Breast epithelium (tissue), 4 donors: ENCODE measurements at regions not wholly inside any gene's neighbourhood (a gene's known extent, or its start where the extent isn't known, plus 50 kb on each side); places are given as distances from the start of the nearest gene placed in this dataset.

Experiments
- DNase-seq, 2 donors: peaks; one replicate each; pipeline ENCODE4 v3.0.0-alpha.2; 2019; ENCODE audit warnings: low spot score in 2 of 2
- H3K27ac ChIP-seq, 2 donors: fragments of 200-600 bp; sonication (generic) in 1 of 2; one replicate each; pipeline ENCODE4 v1.5.1; 2016 to 2019; ENCODE audit warnings: mild to moderate bottlenecking in 1 of 2
- H3K27me3 ChIP-seq, 2 donors: fragments of 200-600 bp; sonication (generic) in 1 of 2; one replicate each; pipeline versions ENCODE4 v1.5.1 to v1.6.0; 2017 to 2019; ENCODE audit warnings: control low read depth in 1 of 2, mild to moderate bottlenecking in 1 of 2
- H3K36me3 ChIP-seq: fragments of 200-600 bp; one replicate; pipeline ENCODE4 v1.5.1; 2019
- H3K4me1 ChIP-seq, 2 donors: fragments of 200-600 bp; sonication (generic); one replicate each; pipeline ENCODE4 v1.5.1; 2016 to 2019; ENCODE audit warnings: control low read depth in 1 of 2
- H3K4me3 ChIP-seq, 3 donors: fragments of 200-600 bp; sonication (generic); 1 replicate in 2 of 3; 2 replicates in 1 of 3; pipeline ENCODE4 v1.5.1; 2016 to 2019; ENCODE audit warnings: mild to moderate bottlenecking in 3 of 3, moderate library complexity in 2 of 3
- H3K9me3 ChIP-seq, 2 donors: fragments of 200-600 bp; sonication (generic) in 1 of 2; one replicate each; pipeline ENCODE4 v1.5.1; 2016 to 2019; ENCODE audit warnings: control low read depth in 1 of 2
- POLR2A ChIP-seq: fragments of 450-650 bp; IDR thresholded peaks from one replicate; pipeline ENCODE4 v1.6.1; 2016; ENCODE audit warnings: antibody characterized with exemption, mild to moderate bottlenecking, moderate library complexity
- POLR2AphosphoS5 ChIP-seq, 3 donors: sonication (generic); formaldehyde crosslinking; IDR thresholded peaks; one replicate each; pipeline ENCODE4 v1.6.1; 2017; ENCODE audit warnings: antibody characterized with exemption in 3 of 3
- intact Hi-C: fragments of 100-400 bp; cut with DNase I; formaldehyde crosslinking; loops from one replicate; pipeline ENCODE4 v1.15.1; 2023; ENCODE audit warnings: low total_unique reads
- TF ChIP-seq, protein P1 (sequence below), 3 donors: fragments of 450-650 bp; IDR thresholded peaks; one replicate each; pipeline ENCODE4 v1.5.1; 2016 to 2017; ENCODE audit warnings: antibody characterized with exemption in 3 of 3, mild to moderate bottlenecking in 3 of 3, moderate library complexity in 3 of 3

DNA sequence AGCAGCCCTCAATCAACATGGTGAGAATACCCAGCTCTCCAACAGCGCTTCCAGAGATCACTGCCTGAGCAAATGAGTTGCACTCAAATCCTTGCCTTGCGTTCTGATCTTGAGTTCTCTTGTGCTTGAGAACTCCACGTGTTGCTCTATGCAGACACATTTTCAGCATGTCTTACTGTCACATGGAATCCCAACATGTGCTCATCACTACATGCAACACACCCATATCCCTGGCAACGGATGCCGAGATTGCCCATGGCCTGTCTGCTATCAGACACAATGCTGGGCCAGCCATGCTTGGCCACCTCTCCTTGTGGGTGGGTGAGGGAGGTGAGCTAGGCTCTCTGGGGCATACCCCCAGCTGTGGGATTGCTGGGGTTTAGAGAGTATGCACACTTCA lies 91.9 kb upstream of the LDAH start:
- Histone ChIP-seq H3K4me3 (no peak overlapping the region), H3K27ac (no peak overlapping the region), H3K9me3 (no peaks in the 10 kb centered on the region), H3K27me3 (peaks cover 0 to 17% of the 10 kb centered on the region in 2 donors), H3K4me1 (no peaks in the 10 kb centered on the region), H3K36me3 (no peaks in the 10 kb centered on the region)
- intact Hi-C loops = no loop called here
- no peak for DNase-seq
- TF ChIP-seq POLR2A (no peak), POLR2AphosphoS5 (IDR thresholded peaks at IDR 0.05) (no peak)
- TF ChIP-seq, protein P1, sequence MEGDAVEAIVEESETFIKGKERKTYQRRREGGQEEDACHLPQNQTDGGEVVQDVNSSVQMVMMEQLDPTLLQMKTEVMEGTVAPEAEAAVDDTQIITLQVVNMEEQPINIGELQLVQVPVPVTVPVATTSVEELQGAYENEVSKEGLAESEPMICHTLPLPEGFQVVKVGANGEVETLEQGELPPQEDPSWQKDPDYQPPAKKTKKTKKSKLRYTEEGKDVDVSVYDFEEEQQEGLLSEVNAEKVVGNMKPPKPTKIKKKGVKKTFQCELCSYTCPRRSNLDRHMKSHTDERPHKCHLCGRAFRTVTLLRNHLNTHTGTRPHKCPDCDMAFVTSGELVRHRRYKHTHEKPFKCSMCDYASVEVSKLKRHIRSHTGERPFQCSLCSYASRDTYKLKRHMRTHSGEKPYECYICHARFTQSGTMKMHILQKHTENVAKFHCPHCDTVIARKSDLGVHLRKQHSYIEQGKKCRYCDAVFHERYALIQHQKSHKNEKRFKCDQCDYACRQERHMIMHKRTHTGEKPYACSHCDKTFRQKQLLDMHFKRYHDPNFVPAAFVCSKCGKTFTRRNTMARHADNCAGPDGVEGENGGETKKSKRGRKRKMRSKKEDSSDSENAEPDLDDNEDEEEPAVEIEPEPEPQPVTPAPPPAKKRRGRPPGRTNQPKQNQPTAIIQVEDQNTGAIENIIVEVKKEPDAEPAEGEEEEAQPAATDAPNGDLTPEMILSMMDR (IDR thresholded peaks at IDR 0.05) = no peak

DNA sequence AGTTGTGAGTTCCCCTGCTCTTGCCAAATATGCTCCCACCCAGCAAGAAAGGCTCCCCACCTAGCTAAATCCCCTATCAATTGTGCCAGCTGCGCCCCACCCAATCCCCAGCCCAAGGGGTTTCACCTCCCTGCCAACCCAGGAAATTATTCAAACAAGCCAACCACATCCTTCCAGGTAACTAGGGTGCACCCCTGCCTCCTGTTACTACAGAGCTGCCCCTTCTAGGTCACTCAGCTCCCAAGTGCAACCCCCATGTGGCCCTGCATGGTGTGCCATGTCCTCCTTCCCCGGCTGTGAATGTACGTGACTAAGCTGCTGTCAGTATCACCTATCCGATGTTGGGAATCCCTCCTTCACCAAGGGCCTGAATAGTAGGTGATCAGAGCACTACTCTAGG lies 91.2 kb upstream of the LDAH start:
- no peak overlapping the region for H3K4me3 ChIP-seq
- no peak for DNase-seq
- no peaks in the 10 kb centered on the region for H3K36me3 ChIP-seq
- H3K27me3 ChIP-seq = peaks cover 0 to 17% of the 10 kb centered on the region in 2 donors
- TF ChIP-seq, protein P1 (IDR thresholded peaks at IDR 0.05) = no peak
- TF ChIP-seq POLR2A = no peak
- TF ChIP-seq POLR2AphosphoS5 (IDR thresholded peaks at IDR 0.05) = no peak
- no peaks in the 10 kb centered on the region for H3K9me3 ChIP-seq
- no peak overlapping the region for H3K27ac ChIP-seq
- no peaks in the 10 kb centered on the region for H3K4me1 ChIP-seq
- intact Hi-C loops = no loop called here

DNA sequence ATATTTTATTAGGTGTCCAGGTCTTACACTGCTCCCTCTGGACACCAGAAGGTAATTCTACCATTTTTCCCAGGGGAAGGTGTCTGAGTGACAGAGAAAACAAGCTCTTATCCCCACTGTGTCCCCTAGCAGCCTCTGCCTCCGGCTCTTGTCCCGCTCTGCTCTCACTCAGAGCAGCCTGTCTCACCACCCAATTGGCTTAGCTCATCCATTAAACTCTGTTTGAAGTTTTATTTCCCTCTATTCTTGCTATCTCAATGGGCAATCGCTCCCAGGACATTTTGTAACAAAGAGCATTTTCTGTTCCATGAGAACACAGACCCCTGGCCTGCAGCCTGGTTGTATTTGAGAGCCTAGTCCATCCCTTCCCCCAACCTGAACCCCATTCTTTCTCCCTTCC lies 90.6 kb upstream of the LDAH start:
- Histone ChIP-seq H3K36me3 (no peaks in the 10 kb centered on the region), H3K9me3 (no peaks in the 10 kb centered on the region), H3K4me3 (no peak overlapping the region), H3K27ac (peak overlapping the region; percentile 38 to 54), H3K4me1 (no peaks in the 10 kb centered on the region), H3K27me3 (peaks cover 0 to 14% of the 10 kb centered on the region in 2 donors)
- no peak for TF ChIP-seq POLR2AphosphoS5 (IDR thresholded peaks at IDR 0.05)
- TF ChIP-seq, protein P1 (IDR thresholded peaks at IDR 0.05) = no peak
- TF ChIP-seq POLR2A = no peak
- intact Hi-C loops = no loop called here
- DNase-seq = no peak

DNA sequence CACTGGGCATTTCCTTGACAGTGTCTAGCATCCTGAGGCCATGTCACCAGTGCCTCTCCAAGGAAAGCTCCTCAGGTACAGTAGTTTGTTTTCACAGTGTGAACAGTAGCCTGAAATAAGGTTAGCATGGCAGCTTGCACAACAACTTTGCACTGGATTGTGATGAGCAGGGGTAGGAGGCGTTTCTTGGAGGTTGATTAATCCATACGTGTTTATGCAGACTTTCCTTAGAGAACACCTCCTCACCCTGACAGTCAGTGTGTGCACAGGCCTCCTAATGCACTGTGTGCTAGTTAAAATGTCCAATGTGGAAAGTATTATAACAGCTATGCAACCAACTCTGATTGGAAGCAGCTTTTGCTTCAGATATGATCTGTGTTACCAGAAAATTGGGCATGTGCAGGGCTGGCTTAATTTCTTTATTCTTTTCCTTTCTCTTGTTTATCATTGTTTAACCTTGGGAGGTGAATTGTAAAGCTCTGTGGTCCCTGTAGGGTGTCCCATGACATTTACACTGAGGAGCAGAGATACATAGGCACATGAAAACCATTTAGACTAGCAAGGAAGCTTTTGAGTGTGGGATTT lies 77.2 kb upstream of the LDAH start:
- no peak for TF ChIP-seq POLR2A
- no peak for TF ChIP-seq POLR2AphosphoS5 (IDR thresholded peaks at IDR 0.05)
- TF ChIP-seq, protein P1 (IDR thresholded peaks at IDR 0.05) = no peak
- no peaks in the 10 kb centered on the region for H3K9me3 ChIP-seq
- H3K4me1 ChIP-seq = no peaks in the 10 kb centered on the region
- H3K27me3 ChIP-seq = no peaks in the 10 kb centered on the region
- H3K27ac ChIP-seq = no peak overlapping the region
- H3K4me3 ChIP-seq = no peak overlapping the region
- no peaks in the 10 kb centered on the region for H3K36me3 ChIP-seq
- DNase-seq = no peak
- intact Hi-C loops = no loop called here

DNA sequence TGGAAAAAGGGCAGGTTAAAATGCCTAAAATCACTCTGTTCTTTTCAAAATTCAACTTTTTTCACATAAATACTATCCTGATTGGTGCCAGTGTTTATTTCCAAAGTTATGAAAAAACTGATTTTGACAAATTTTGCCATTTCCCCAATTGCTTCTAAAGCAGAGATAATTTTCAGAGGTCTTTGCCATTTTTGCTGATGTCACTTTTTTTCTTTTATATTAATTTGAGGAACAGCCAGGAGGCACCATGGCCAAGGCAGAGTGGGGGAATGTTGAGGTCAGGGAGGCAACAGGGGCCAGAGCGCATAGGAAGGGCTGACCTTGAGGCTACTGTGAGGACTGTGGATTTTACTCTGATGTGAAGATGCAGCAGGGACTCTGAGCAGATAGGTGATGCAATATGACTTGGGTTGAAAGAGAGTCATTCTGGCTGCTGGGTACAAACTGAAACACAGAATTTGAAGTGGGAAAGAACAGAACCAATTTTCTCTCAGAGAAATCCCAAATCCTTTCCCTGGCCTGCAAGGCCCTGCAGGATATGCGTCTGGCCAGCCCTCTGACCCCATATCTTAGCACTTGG lies 75.1 kb upstream of the LDAH start:
- H3K36me3 ChIP-seq = no peaks in the 10 kb centered on the region
- no peaks in the 10 kb centered on the region for H3K4me1 ChIP-seq
- peaks cover 0 to 5% of the 10 kb centered on the region in 2 donors for H3K9me3 ChIP-seq
- TF ChIP-seq, protein P1 (IDR thresholded peaks at IDR 0.05) = no peak
- no peak for TF ChIP-seq POLR2AphosphoS5 (IDR thresholded peaks at IDR 0.05)
- no peak for TF ChIP-seq POLR2A
- intact Hi-C loops = no loop called here
- no peak overlapping the region for H3K4me3 ChIP-seq
- no peaks in the 10 kb centered on the region for H3K27me3 ChIP-seq
- no peak overlapping the region for H3K27ac ChIP-seq
- no peak for DNase-seq
